H9 (cell line): ENCODE measurements at regions not wholly inside any gene's neighbourhood (a gene's known extent, or its start where the extent isn't known, plus 50 kb on each side); places are given as distances from the start of the nearest gene placed in this dataset.

ENCODE experiments used
- DNase-seq: peaks from one replicate; pipeline ENCODE4 v3.0.0-alpha.2; 2017
- H2AFZ ChIP-seq: one replicate; pipeline ENCODE4 v1.6.1; 2013; ENCODE audit warnings: mild to moderate bottlenecking, low read length, control low read depth, moderate library complexity
- H2AK5ac ChIP-seq: 2 replicates; pipeline ENCODE4 v1.6.1; 2013; ENCODE audit warnings: low read length, control low read depth, mixed read lengths; ENCODE audit not compliant: insufficient read length
- H2BK120ac ChIP-seq: one replicate; pipeline ENCODE4 v1.6.1; 2013; ENCODE audit warnings: low read depth, mild to moderate bottlenecking, low read length, control low read depth, inconsistent platforms; ENCODE audit not compliant: poor library complexity, severe bottlenecking
- H2BK12ac ChIP-seq: 2 replicates; pipeline ENCODE4 v1.6.1; 2013; ENCODE audit warnings: low read length, control low read depth, mixed read lengths, low read depth; ENCODE audit not compliant: insufficient read length
- H2BK15ac ChIP-seq: 2 replicates; pipeline ENCODE4 v1.6.1; 2013; ENCODE audit warnings: low read depth, low read length, control low read depth
- H2BK20ac ChIP-seq: one replicate; pipeline ENCODE4 v1.6.1; 2013; ENCODE audit warnings: low read depth, mild to moderate bottlenecking, low read length, control low read depth, inconsistent platforms; ENCODE audit not compliant: poor library complexity, severe bottlenecking
- H2BK5ac ChIP-seq: 2 replicates; pipeline ENCODE4 v1.6.1; 2013; ENCODE audit warnings: low read length, control low read depth, mixed read lengths; ENCODE audit not compliant: insufficient read length
- H3K14ac ChIP-seq: 2 replicates; pipeline ENCODE4 v1.6.1; 2013; ENCODE audit warnings: low read length, control low read depth; ENCODE audit not compliant: insufficient read depth
- H3K18ac ChIP-seq: 2 replicates; pipeline ENCODE4 v1.6.1; 2013; ENCODE audit warnings: low read depth, mild to moderate bottlenecking, mixed read lengths, low read length, control low read depth; ENCODE audit not compliant: insufficient read length
- H3K23ac ChIP-seq: 2 replicates; pipeline ENCODE4 v1.6.1; 2013; ENCODE audit warnings: low read length, control low read depth, mixed read lengths, low read depth; ENCODE audit not compliant: insufficient read length
- H3K23me2 ChIP-seq: 2 replicates; pipeline ENCODE4 v1.6.1; 2013; ENCODE audit warnings: low read depth, mild to moderate bottlenecking, mixed read lengths, low read length, control low read depth; ENCODE audit not compliant: insufficient read length, poor library complexity, severe bottlenecking
- H3K27ac ChIP-seq: 2 replicates; pipeline ENCODE4 v1.5.1; 2013; ENCODE audit warnings: low read length, control low read depth, mixed read lengths, low read depth; ENCODE audit not compliant: insufficient read length
- H3K27me3 ChIP-seq: 2 replicates; pipeline ENCODE4 v1.6.1; 2013; ENCODE audit warnings: low read length, control low read depth, inconsistent platforms; ENCODE audit not compliant: insufficient read depth
- H3K4ac ChIP-seq: 2 replicates; pipeline ENCODE4 v1.6.1; 2013; ENCODE audit warnings: low read depth, mild to moderate bottlenecking, control low read depth, inconsistent platforms, low read length, moderate library complexity
- H3K4me1 ChIP-seq: 2 replicates; pipeline ENCODE4 v1.6.1; 2013; ENCODE audit warnings: low read length, control low read depth, inconsistent platforms; ENCODE audit not compliant: insufficient read depth
- H3K4me2 ChIP-seq: 2 replicates; pipeline ENCODE4 v1.6.1; 2013; ENCODE audit warnings: low read length, control low read depth, mixed read lengths; ENCODE audit not compliant: insufficient read length, insufficient read depth
- H3K56ac ChIP-seq: 2 replicates; pipeline ENCODE4 v1.6.1; 2013; ENCODE audit warnings: low read depth, mild to moderate bottlenecking, mixed read lengths, low read length, control low read depth; ENCODE audit not compliant: insufficient read length
- H3K79me1 ChIP-seq: 2 replicates; pipeline ENCODE4 v1.6.1; 2013; ENCODE audit warnings: low read depth, mild to moderate bottlenecking, moderate library complexity, low read length, control low read depth, inconsistent platforms; ENCODE audit not compliant: insufficient read depth, poor library complexity, severe bottlenecking
- H3K79me2 ChIP-seq: 2 replicates; pipeline ENCODE4 v1.6.1; 2013; ENCODE audit warnings: low read length, control low read depth, inconsistent platforms; ENCODE audit not compliant: insufficient read depth
- H3K9ac ChIP-seq: 2 replicates; pipeline ENCODE4 v1.6.1; 2013; ENCODE audit warnings: low read length, control low read depth, mixed read lengths; ENCODE audit not compliant: insufficient read length; ENCODE audit errors: extremely low read depth
- H3K9me3 ChIP-seq: one replicate; pipeline ENCODE4 v1.6.1; 2013; ENCODE audit warnings: low read depth, low read length, inconsistent platforms; ENCODE audit not compliant: control insufficient read depth
- H3T11ph ChIP-seq: one replicate; pipeline ENCODE4 v1.6.1; 2013; ENCODE audit warnings: mild to moderate bottlenecking, low read length, control low read depth, inconsistent platforms
- H4K20me1 ChIP-seq: one replicate; pipeline ENCODE4 v1.6.1; 2013; ENCODE audit not compliant: control insufficient read depth, insufficient read length, insufficient read depth
- H4K5ac ChIP-seq: 2 replicates; pipeline ENCODE4 v1.6.1; 2013; ENCODE audit warnings: low read depth, mild to moderate bottlenecking, mixed read lengths, low read length, control low read depth; ENCODE audit not compliant: insufficient read length
- H4K8ac ChIP-seq: replicated peaks from 2 replicates; pipeline ENCODE4 v1.6.1; 2013; ENCODE audit warnings: low read length, control low read depth, mixed read lengths, low read depth; ENCODE audit not compliant: insufficient read length
- H4K91ac ChIP-seq: 2 replicates; pipeline ENCODE4 v1.6.1; 2013; ENCODE audit warnings: low read depth, mild to moderate bottlenecking, moderate library complexity, mixed read lengths, low read length, control low read depth; ENCODE audit not compliant: insufficient read length
- H3K27ac Mint-ChIP-seq, 3 experiments: 2 replicates in 2 of 3; 3 replicates in 1 of 3; pipeline ENCODE4 v1.8.0; 2020 to 2021; ENCODE audit warnings: mixed read lengths in 3 of 3, mild to moderate bottlenecking in 1 of 3, moderate library complexity in 1 of 3
- H3K27me3 Mint-ChIP-seq: 2 replicates; pipeline ENCODE4 v1.8.0; 2021; ENCODE audit warnings: low read depth, mild to moderate bottlenecking, moderate library complexity, mixed read lengths
- H3K36me3 Mint-ChIP-seq, 3 experiments: 2 replicates in 2 of 3; 3 replicates in 1 of 3; pipeline ENCODE4 v1.8.0; 2020 to 2021; ENCODE audit warnings: low read depth in 3 of 3, mixed read lengths in 3 of 3; ENCODE audit not compliant: insufficient read depth in 1 of 3
- H3K4me1 Mint-ChIP-seq, 2 experiments: 2 replicates each; pipeline ENCODE4 v1.8.0; 2020; ENCODE audit warnings: mixed read lengths in 2 of 2
- H3K4me3 Mint-ChIP-seq, 2 experiments: 2 replicates in 1 of 2; 3 replicates in 1 of 2; pipeline ENCODE4 v1.8.0; 2020 to 2021; ENCODE audit warnings: mild to moderate bottlenecking in 2 of 2, mixed read lengths in 2 of 2, moderate library complexity in 1 of 2
- H3K9me3 Mint-ChIP-seq, 2 experiments: 2 replicates in 1 of 2; 3 replicates in 1 of 2; pipeline ENCODE4 v1.8.0; 2020; ENCODE audit warnings: mild to moderate bottlenecking in 2 of 2, mixed read lengths in 2 of 2, moderate library complexity in 1 of 2
- CTCF ChIP-seq: fragments of 200-600 bp; sonication (generic); conservative IDR thresholded peaks from 3 replicates; pipeline ENCODE4 v1.8.0; 2021; ENCODE audit warnings: antibody characterized with exemption, mild to moderate bottlenecking
- WGBS: extraction: QIAGEN DNeasy Blood & Tissue Kit; methylation state at CpG from one replicate; pipeline ENCODE4 v1.1.7; 2013; ENCODE audit warnings: missing lambda C conversion rate, low lambda C conversion rate, mixed read lengths; ENCODE audit not compliant: insufficient read length; ENCODE audit errors: extremely low coverage; 5-methylcytosine and 5-hydroxymethylcytosine counted together

DNA sequence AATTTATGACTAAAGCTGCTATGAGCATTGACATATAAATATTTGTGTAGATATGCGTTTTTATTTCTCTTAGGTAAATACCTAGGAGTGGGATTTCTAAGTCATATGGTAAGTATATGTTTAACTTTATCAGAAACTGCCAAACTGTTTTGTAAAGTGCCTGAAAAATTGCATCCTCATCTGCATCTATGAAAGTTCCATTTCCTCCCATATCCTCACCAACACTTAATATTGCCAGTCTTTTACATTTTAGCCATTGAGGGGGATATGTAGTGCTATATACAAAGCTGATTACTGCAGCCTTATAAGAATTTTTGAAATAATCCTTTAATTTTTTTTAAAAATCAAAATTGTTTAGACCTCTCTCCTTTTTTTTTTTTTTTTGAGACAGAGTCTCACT is 123.1 kb upstream of the SPRY4 start:
- no peaks in the 10 kb centered on the region for H3K27me3 ChIP-seq
- no peak for TF ChIP-seq CTCF
- no peaks in the 10 kb centered on the region for H3K27me3 Mint-ChIP-seq
- no peaks in the 10 kb centered on the region for H3K79me1 ChIP-seq
- H2AK5ac ChIP-seq = no peak overlapping the region
- no peak overlapping the region for H2BK20ac ChIP-seq
- H4K8ac ChIP-seq = no peak overlapping the region
- no peak overlapping the region for H3K4me2 ChIP-seq
- no peaks in the 10 kb centered on the region; the same call in 1 of the 2 replicates for H3K4me1 ChIP-seq
- H4K5ac ChIP-seq = no peak overlapping the region
- no peak for DNase-seq
- no peak overlapping the region for H3K27ac ChIP-seq
- H2BK15ac ChIP-seq = no peak overlapping the region
- no peak overlapping the region for H2AFZ ChIP-seq
- no peak overlapping the region for H2BK12ac ChIP-seq
- H3K9me3 ChIP-seq = no peaks in the 10 kb centered on the region
- no peak overlapping the region for H3K4me3 Mint-ChIP-seq
- no peaks in the 10 kb centered on the region for H3K79me2 ChIP-seq
- H3K23me2 ChIP-seq = no peaks in the 10 kb centered on the region
- H3K18ac ChIP-seq = no peak overlapping the region
- no peak overlapping the region for H3K4ac ChIP-seq
- no peak overlapping the region for H4K91ac ChIP-seq
- H3K14ac ChIP-seq = no peak overlapping the region
- H3T11ph ChIP-seq = no peak overlapping the region
- H3K27ac Mint-ChIP-seq = no peak overlapping the region
- peaks cover 0 to 16% of the 10 kb centered on the region in 2 experiments; a peak in 3 of 5 replicates for H3K9me3 Mint-ChIP-seq
- no peak overlapping the region for H3K56ac ChIP-seq
- H3K9ac ChIP-seq = no peak overlapping the region
- no peak overlapping the region for H3K23ac ChIP-seq
- H3K36me3 Mint-ChIP-seq = peaks cover 0 to 7% (median 6%) of the 10 kb centered on the region in 3 experiments; a peak in 4 of 7 replicates
- H4K20me1 ChIP-seq = no peaks in the 10 kb centered on the region
- no peak overlapping the region for H2BK120ac ChIP-seq
- WGBS = no CpG with 5 or more reads among the region's 1 CpG
- H2BK5ac ChIP-seq = no peak overlapping the region
- H3K4me1 Mint-ChIP-seq = peaks cover 8 to 9% of the 10 kb centered on the region in 2 experiments
